Natural killer cell (primary cell): ENCODE measurements at regions not wholly inside any gene's neighbourhood (a gene's known extent, or its start where the extent isn't known, plus 50 kb on each side); places are given as distances from the start of the nearest gene placed in this dataset.

Experiments
- ATAC-seq, 3 donors: fragments of 150-1000 bp in 2 of 3; fragments of 200-7000 bp in 1 of 3; cut with Tn5 transposase; 1 replicate in 1 of 3; 2 replicates in 2 of 3; pipeline ENCODE4 v1.10.0; 2021; ENCODE audit warnings: mild to moderate bottlenecking in 2 of 3, moderate library complexity in 2 of 3
- DNase-seq, 2 donors: peaks; one replicate each; pipeline versions ENCODE4 v3.0.0 to v3.0.0-alpha.2; 2013 to 2021; ENCODE audit warnings: mixed read lengths in 1 of 2
- H3K27ac ChIP-seq: one replicate; pipeline ENCODE4 v1.5.1; 2013; ENCODE audit warnings: mild to moderate bottlenecking, low read length
- H3K27me3 ChIP-seq: one replicate; pipeline ENCODE4 v1.6.1; 2013; ENCODE audit warnings: low read length; ENCODE audit not compliant: control insufficient read depth, insufficient read depth
- H3K36me3 ChIP-seq: one replicate; pipeline ENCODE4 v1.6.1; 2013; ENCODE audit warnings: low read length; ENCODE audit not compliant: control insufficient read depth, insufficient read depth
- H3K4me1 ChIP-seq: one replicate; pipeline ENCODE4 v1.6.1; 2013; ENCODE audit warnings: low read length; ENCODE audit not compliant: control insufficient read depth, insufficient read depth
- H3K4me3 ChIP-seq: one replicate; pipeline ENCODE4 v1.5.1; 2013; ENCODE audit warnings: low read length
- H3K9me3 ChIP-seq: one replicate; pipeline ENCODE4 v1.6.1; 2013; ENCODE audit warnings: low read length; ENCODE audit not compliant: control insufficient read depth, insufficient read depth
- H3K27ac Mint-ChIP-seq, 2 donors: one replicate each; pipeline ENCODE4 v1.8.0; 2022; ENCODE audit warnings: mild to moderate bottlenecking in 2 of 2, mixed read lengths in 2 of 2, moderate library complexity in 1 of 2
- H3K27me3 Mint-ChIP-seq, 2 donors: one replicate each; pipeline ENCODE4 v1.8.0; 2022; ENCODE audit warnings: low read depth in 2 of 2, mixed read lengths in 2 of 2
- H3K36me3 Mint-ChIP-seq: one replicate; pipeline ENCODE4 v1.8.0; 2022; ENCODE audit warnings: mixed read lengths
- H3K4me1 Mint-ChIP-seq, 2 donors: one replicate each; pipeline ENCODE4 v1.8.0; 2022; ENCODE audit warnings: mixed read lengths in 2 of 2
- H3K4me3 Mint-ChIP-seq: one replicate; pipeline ENCODE4 v1.8.0; 2022; ENCODE audit warnings: mild to moderate bottlenecking, moderate library complexity, mixed read lengths
- H3K9me3 Mint-ChIP-seq, 2 donors: one replicate each; pipeline ENCODE4 v1.8.0; 2022; ENCODE audit warnings: mixed read lengths in 2 of 2
- CTCF ChIP-seq: fragments of 200-600 bp; IDR thresholded peaks from one replicate; pipeline ENCODE4 v1.8.0; 2022; ENCODE audit warnings: antibody characterized with exemption
- WGBS: methylation state at CpG from one replicate; pipeline ENCODE4 v1.1.7; 2013; ENCODE audit warnings: missing lambda C conversion rate; ENCODE audit not compliant: insufficient coverage; 5-methylcytosine and 5-hydroxymethylcytosine counted together
- intact Hi-C: fragments of 100-400 bp; cut with micrococcal nuclease; formaldehyde crosslinking; loops from one replicate; pipeline ENCODE4 v1.14.2; 2022

- no peaks in the 10 kb centered on the region for H3K4me1 Mint-ChIP-seq
- Histone ChIP-seq H3K36me3 (no peaks in the 10 kb centered on the region), H3K4me1 (no peaks in the 10 kb centered on the region), H3K4me3 (no peak overlapping the region), H3K27me3 (no peaks in the 10 kb centered on the region), H3K27ac (no peak overlapping the region), H3K9me3 (no peaks in the 10 kb centered on the region)
- no peaks in the 10 kb centered on the region for H3K9me3 Mint-ChIP-seq
- intact Hi-C loops = no loop called here
- DNase-seq = no peak
- no peaks in the 10 kb centered on the region for H3K36me3 Mint-ChIP-seq
- no peak for TF ChIP-seq CTCF
- peaks cover 5 to 15% of the 10 kb centered on the region in 2 donors for H3K27me3 Mint-ChIP-seq
- H3K4me3 Mint-ChIP-seq = no peak overlapping the region
- H3K27ac Mint-ChIP-seq = no peak overlapping the region
- no peak for ATAC-seq
- 83% methylated on average over 28 of the region's 28 CpGs for WGBS
Measured at GRCh38 chr3:13254028-13254951, 165.8 kb downstream of the NUP210 start.

DNA sequence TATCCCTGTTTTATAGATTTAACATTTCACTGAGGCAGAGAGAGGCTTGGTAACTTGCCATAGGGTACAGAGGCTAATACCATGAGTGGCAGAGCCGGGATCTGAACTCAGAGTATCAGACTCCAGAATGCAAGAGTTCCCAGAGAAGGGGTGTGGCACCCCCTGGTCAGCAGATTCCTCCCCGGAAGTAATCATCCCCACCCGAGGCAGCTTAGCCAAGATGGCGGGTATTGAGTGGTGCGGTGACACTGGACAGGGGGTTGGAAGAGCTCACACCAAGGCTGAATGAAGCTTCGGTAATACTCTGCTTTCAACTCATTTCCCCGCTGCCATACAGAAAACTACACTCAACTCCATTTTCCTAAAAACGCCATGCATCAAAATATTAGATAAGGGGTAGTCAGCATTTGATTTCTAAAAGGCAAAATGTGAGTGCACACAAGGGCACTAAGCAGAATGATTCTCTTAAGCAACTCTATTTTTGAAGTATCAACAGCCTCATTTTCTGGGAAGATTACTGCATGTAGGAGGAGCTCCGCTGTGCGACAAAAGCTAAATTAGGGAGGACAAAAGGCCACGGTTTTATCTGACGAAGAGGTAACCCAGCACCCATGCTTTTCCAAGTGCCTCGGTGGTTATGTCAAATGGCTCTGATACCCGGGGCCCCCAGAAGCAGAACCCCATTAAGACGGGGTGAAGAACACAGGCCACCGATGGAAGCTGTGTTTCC is 166.7 kb downstream of the NUP210 start:
- Mint-ChIP-seq H3K4me1 (no peaks in the 10 kb centered on the region), H3K4me3 (no peak overlapping the region), H3K9me3 (no peaks in the 10 kb centered on the region), H3K27ac (no peak overlapping the region), H3K36me3 (no peaks in the 10 kb centered on the region), H3K27me3 (peaks cover 5 to 15% of the 10 kb centered on the region in 2 donors)
- no peaks in the 10 kb centered on the region for H3K36me3 ChIP-seq
- no peak for TF ChIP-seq CTCF
- H3K27ac ChIP-seq = no peak overlapping the region
- H3K4me3 ChIP-seq = no peak overlapping the region
- no peaks in the 10 kb centered on the region for H3K4me1 ChIP-seq
- intact Hi-C loops = no loop called here
- no peak for ATAC-seq
- no peak for DNase-seq
- H3K27me3 ChIP-seq = no peaks in the 10 kb centered on the region
- H3K9me3 ChIP-seq = no peaks in the 10 kb centered on the region
- 92% methylated on average over 15 of the region's 16 CpGs for WGBS

DNA sequence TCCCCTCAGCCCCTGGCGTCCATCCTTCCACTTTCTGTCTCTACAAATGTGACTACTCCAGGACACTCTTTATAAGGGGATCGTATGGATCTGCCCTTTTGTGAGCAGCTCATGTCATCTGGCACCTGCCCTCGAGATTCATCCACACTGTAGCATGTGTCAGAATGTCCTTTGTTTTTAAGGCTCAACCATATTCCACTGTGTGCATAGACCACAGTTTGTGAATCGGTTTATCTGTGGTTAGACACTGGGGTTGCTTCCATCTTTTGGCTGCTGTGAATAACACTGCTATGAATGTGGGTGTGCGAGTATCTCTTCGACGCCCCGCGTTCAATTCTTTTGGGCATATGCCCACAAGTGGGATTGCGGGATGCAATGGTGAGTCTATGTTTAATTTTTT is 167.9 kb downstream of the NUP210 start:
- 91% methylated on average over 9 of the region's 10 CpGs for whole genome bisulfite sequencing
- no peaks in the 10 kb centered on the region for H3K4me1 Mint-ChIP-seq
- no peak overlapping the region for H3K27ac Mint-ChIP-seq
- Histone ChIP-seq H3K9me3 (no peaks in the 10 kb centered on the region), H3K27ac (no peak overlapping the region), H3K27me3 (no peaks in the 10 kb centered on the region), H3K4me3 (no peak overlapping the region), H3K36me3 (no peaks in the 10 kb centered on the region), H3K4me1 (no peaks in the 10 kb centered on the region)
- intact Hi-C loops = no loop called here
- peaks cover 5 to 15% of the 10 kb centered on the region in 2 donors for H3K27me3 Mint-ChIP-seq
- TF ChIP-seq CTCF = no peak
- DNase-seq = no peak
- H3K4me3 Mint-ChIP-seq = no peak overlapping the region
- H3K36me3 Mint-ChIP-seq = no peaks in the 10 kb centered on the region
- no peaks in the 10 kb centered on the region for H3K9me3 Mint-ChIP-seq
- ATAC-seq = no peak
